ENCODE measurements at regions not wholly inside any gene's neighbourhood (a gene's known extent, or its start where the extent isn't known, plus 50 kb on each side); places are given as distances from the start of the nearest gene placed in this dataset.
"Not testable (repeated sequence)": the region's sequence is repeated elsewhere in the genome, so short reads cannot be mapped to it uniquely, and the experiment has no call there.

- ATAC-seq, result no peak
These were observed 138.1 kb upstream of the PHACTR3 start for GRCh38 chr20:59466107-59466815.

GRCh38 chr20:59468831-59469230, 135.5 kb upstream of the PHACTR3 start:
- no peak for ATAC-seq

- ATAC-seq, result no peak
These were observed 134.8 kb upstream of the PHACTR3 start for GRCh38 chr20:59469267-59470252.

- no peak for ATAC-seq
These were observed 133.8 kb upstream of the PHACTR3 start for GRCh38 chr20:59470521-59470920.

GRCh38 chr20:59471653-59472421, 132.5 kb upstream of the PHACTR3 start:
- ATAC-seq, result no peak

GRCh38 chr20:59473742-59474141, 130.6 kb upstream of the PHACTR3 start:
- ATAC-seq, result no peak

- ATAC-seq, result no peak
These were observed 123.3 kb upstream of the PHACTR3 start for GRCh38 chr20:59481067-59481466.

GRCh38 chr20:59481477-59482018, 122.8 kb upstream of the PHACTR3 start:
- ATAC-seq, result no peak

GRCh38 chr20:59482351-59483187, 121.8 kb upstream of the PHACTR3 start:
- ATAC-seq, result no peak

- ATAC-seq, result no peak
These were observed 120.9 kb upstream of the PHACTR3 start for GRCh38 chr20:59483481-59483880.

- ATAC-seq, result no peak
These were observed 120.1 kb upstream of the PHACTR3 start for GRCh38 chr20:59484228-59484627.

- no peak for ATAC-seq
These were observed 118.5 kb upstream of the PHACTR3 start for GRCh38 chr20:59485576-59486454.

- ATAC-seq, result not testable (repeated sequence)
These were observed 115.9 kb upstream of the PHACTR3 start for GRCh38 chr20:59488459-59488858.

- ATAC-seq, result not testable (repeated sequence)
These were observed 113.9 kb upstream of the PHACTR3 start for GRCh38 chr20:59490196-59491004.

GRCh38 chr20:59491884-59492283, 112.5 kb upstream of the PHACTR3 start:
- no peak for ATAC-seq

GRCh38 chr20:59493926-59494325, 110.4 kb upstream of the PHACTR3 start:
- no peak for ATAC-seq

GRCh38 chr20:59495166-59495565, 109.2 kb upstream of the PHACTR3 start:
- ATAC-seq, result no peak

- peak; percentile 58 for ATAC-seq
These were observed 108.3 kb upstream of the PHACTR3 start for GRCh38 chr20:59495894-59496510.

GRCh38 chr20:59498291-59498690, 106.0 kb upstream of the PHACTR3 start:
- ATAC-seq, result no peak
